Effector CD4-positive, alpha-beta T cell (primary cell): ENCODE measurements at regions not wholly inside any gene's neighbourhood (a gene's known extent, or its start where the extent isn't known, plus 50 kb on each side); places are given as distances from the start of the nearest gene placed in this dataset.

Experiments
- DNase-seq: peaks from one replicate; pipeline ENCODE4 v3.0.0-alpha.2; 2020

- DNase-seq, result no peak
Measured at GRCh38 chr22:47612311-47612910, 850.0 kb downstream of the TBC1D22A start.

GRCh38 chr22:47610764-47611163 is 848.3 kb downstream of the TBC1D22A start:
- DNase-seq, result no peak

GRCh38 chr22:47610281-47610680 is 847.8 kb downstream of the TBC1D22A start:
- no peak for DNase-seq

- no peak for DNase-seq
Measured at GRCh38 chr22:47609653-47610052, 847.2 kb downstream of the TBC1D22A start.

- no peak for DNase-seq
Measured at GRCh38 chr22:47608421-47608820, 846.0 kb downstream of the TBC1D22A start.

GRCh38 chr22:47607486-47607885 is 845.0 kb downstream of the TBC1D22A start:
- DNase-seq, result no peak

- no peak for DNase-seq
Measured at GRCh38 chr22:47606426-47606825, 844.0 kb downstream of the TBC1D22A start.

- DNase-seq, result no peak
Measured at GRCh38 chr22:47605886-47606285, 843.4 kb downstream of the TBC1D22A start.

GRCh38 chr22:47605441-47605840 is 843.0 kb downstream of the TBC1D22A start:
- no peak for DNase-seq

GRCh38 chr22:47604563-47604962 is 842.1 kb downstream of the TBC1D22A start:
- DNase-seq, result no peak

- DNase-seq, result no peak
Measured at GRCh38 chr22:47602732-47603131, 840.3 kb downstream of the TBC1D22A start.

- no peak for DNase-seq
Measured at GRCh38 chr22:47601666-47602065, 839.2 kb downstream of the TBC1D22A start.

GRCh38 chr22:47600791-47601625 is 838.6 kb downstream of the TBC1D22A start:
- no peak for DNase-seq

GRCh38 chr22:47600281-47600680 is 837.8 kb downstream of the TBC1D22A start:
- DNase-seq, result no peak

GRCh38 chr22:47599753-47600152 is 837.3 kb downstream of the TBC1D22A start:
- DNase-seq, result no peak

GRCh38 chr22:47598864-47599263 is 836.4 kb downstream of the TBC1D22A start:
- DNase-seq, result no peak

GRCh38 chr22:47597041-47597440 is 834.6 kb downstream of the TBC1D22A start:
- no peak for DNase-seq

- no peak for DNase-seq
Measured at GRCh38 chr22:47596176-47596690, 833.8 kb downstream of the TBC1D22A start.

- no peak for DNase-seq
Measured at GRCh38 chr22:47594836-47595521, 832.5 kb downstream of the TBC1D22A start.

GRCh38 chr22:47593911-47594311 is 831.5 kb downstream of the TBC1D22A start:
- no peak for DNase-seq

GRCh38 chr22:47593291-47593690 is 830.8 kb downstream of the TBC1D22A start:
- no peak for DNase-seq

GRCh38 chr22:47592791-47593190 is 830.3 kb downstream of the TBC1D22A start:
- no peak for DNase-seq

- DNase-seq, result no peak
Measured at GRCh38 chr22:47591709-47592108, 829.3 kb downstream of the TBC1D22A start.

GRCh38 chr22:47591016-47591415 is 828.6 kb downstream of the TBC1D22A start:
- DNase-seq, result no peak
